SU-DHL-6 (cell line): ENCODE measurements at regions not wholly inside any gene's neighbourhood (a gene's known extent, or its start where the extent isn't known, plus 50 kb on each side); places are given as distances from the start of the nearest gene placed in this dataset.

ENCODE experiments used
- EZH2phosphoT487 ChIP-seq: fragments of 200-600 bp; sonication (generic), shearing (Covaris generic); conservative IDR thresholded peaks from 2 replicates; pipeline ENCODE4 v1.6.1; 2018; ENCODE audit warnings: mild to moderate bottlenecking, antibody characterized with exemption, low read length, moderate library complexity, mixed read lengths
- TF ChIP-seq, protein P1 (sequence below): fragments of 200-600 bp; sonication (generic); IDR thresholded peaks from one replicate; pipeline ENCODE4 v1.5.1; 2017; ENCODE audit warnings: antibody characterized with exemption, mild to moderate bottlenecking, low read length, moderate library complexity; ENCODE audit not compliant: insufficient read depth, poor library complexity, severe bottlenecking

- TF ChIP-seq, protein P1, sequence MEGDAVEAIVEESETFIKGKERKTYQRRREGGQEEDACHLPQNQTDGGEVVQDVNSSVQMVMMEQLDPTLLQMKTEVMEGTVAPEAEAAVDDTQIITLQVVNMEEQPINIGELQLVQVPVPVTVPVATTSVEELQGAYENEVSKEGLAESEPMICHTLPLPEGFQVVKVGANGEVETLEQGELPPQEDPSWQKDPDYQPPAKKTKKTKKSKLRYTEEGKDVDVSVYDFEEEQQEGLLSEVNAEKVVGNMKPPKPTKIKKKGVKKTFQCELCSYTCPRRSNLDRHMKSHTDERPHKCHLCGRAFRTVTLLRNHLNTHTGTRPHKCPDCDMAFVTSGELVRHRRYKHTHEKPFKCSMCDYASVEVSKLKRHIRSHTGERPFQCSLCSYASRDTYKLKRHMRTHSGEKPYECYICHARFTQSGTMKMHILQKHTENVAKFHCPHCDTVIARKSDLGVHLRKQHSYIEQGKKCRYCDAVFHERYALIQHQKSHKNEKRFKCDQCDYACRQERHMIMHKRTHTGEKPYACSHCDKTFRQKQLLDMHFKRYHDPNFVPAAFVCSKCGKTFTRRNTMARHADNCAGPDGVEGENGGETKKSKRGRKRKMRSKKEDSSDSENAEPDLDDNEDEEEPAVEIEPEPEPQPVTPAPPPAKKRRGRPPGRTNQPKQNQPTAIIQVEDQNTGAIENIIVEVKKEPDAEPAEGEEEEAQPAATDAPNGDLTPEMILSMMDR = no peak
- TF ChIP-seq EZH2phosphoT487 = no peak
Measured at GRCh38 chr13:38160131-38160530, 189.5 kb upstream of the UFM1 start.
